OCI-LY7 (cell line): ENCODE measurements at regions not wholly inside any gene's neighbourhood (a gene's known extent, or its start where the extent isn't known, plus 50 kb on each side); places are given as distances from the start of the nearest gene placed in this dataset.

Source experiments
- BruUV-seq: library from RNA; stranded (reverse); fragments of 400-500 nt; replicated peaks from 2 replicates; lab custom pipeline; 2021; lab: Mats Ljungman, UMichigan
- CTCF ChIA-PET: fragments of 300-600 bp; sonication (Branson Sonifier 250); formaldehyde crosslinking; loops from one replicate; lab custom pipeline; 2022; ENCODE audit warnings: antibody characterized with exemption; ENCODE audit not compliant: unreplicated experiment; lab: Charles Lee
- POLR2A ChIA-PET: fragments of 300-600 bp; sonication (Branson Sonifier 250); formaldehyde crosslinking; loops from one replicate; lab custom pipeline; 2022; ENCODE audit warnings: antibody characterized with exemption; lab: Charles Lee
- DNase-seq: peaks from one replicate; pipeline ENCODE4 v3.0.0-alpha.2; 2015; ENCODE audit warnings: low spot score
- H2AFZ ChIP-seq: fragments of 200-600 bp; sonication (generic), shearing (Covaris generic); 2 replicates; pipeline ENCODE4 v1.6.1; 2014; ENCODE audit warnings: mild to moderate bottlenecking, antibody characterized with exemption, low read length, moderate library complexity
- H3K27ac ChIP-seq: fragments of 200-600 bp; sonication (generic); 2 replicates; pipeline ENCODE4 v1.5.1; 2014; ENCODE audit warnings: mixed run types, low read depth, mild to moderate bottlenecking, moderate library complexity, low read length, inconsistent platforms; ENCODE audit not compliant: poor library complexity, severe bottlenecking
- H3K36me3 ChIP-seq: fragments of 200-600 bp; sonication (generic); 2 replicates; pipeline ENCODE4 v1.6.1; 2014; ENCODE audit warnings: mild to moderate bottlenecking, antibody characterized with exemption, low read length, moderate library complexity, mixed read lengths; ENCODE audit not compliant: insufficient read depth
- H3K4me1 ChIP-seq: fragments of 200-600 bp; sonication (generic); 2 replicates; pipeline ENCODE4 v1.5.1; 2014; ENCODE audit warnings: mild to moderate bottlenecking, low read length; ENCODE audit not compliant: insufficient read depth, poor library complexity, severe bottlenecking
- H3K4me2 ChIP-seq: fragments of 200-600 bp; sonication (generic); 2 replicates; pipeline ENCODE4 v1.6.1; 2014; ENCODE audit warnings: mild to moderate bottlenecking, low read length
- H3K4me3 ChIP-seq: fragments of 200-600 bp; sonication (generic); 2 replicates; pipeline ENCODE4 v1.5.1; 2014; ENCODE audit warnings: mild to moderate bottlenecking, low read depth, low read length; ENCODE audit not compliant: poor library complexity, severe bottlenecking
- H3K79me2 ChIP-seq: fragments of 200-600 bp; sonication (generic); 2 replicates; pipeline ENCODE4 v1.6.1; 2016; ENCODE audit warnings: low read depth, mild to moderate bottlenecking, low read length, moderate library complexity, mixed read lengths; ENCODE audit not compliant: insufficient read depth
- H3K9me2 ChIP-seq: fragments of 200-600 bp; sonication (generic); 2 replicates; pipeline ENCODE4 v1.6.1; 2016; ENCODE audit warnings: mild to moderate bottlenecking, low read length, mixed read lengths; ENCODE audit not compliant: insufficient read depth
- H3K9me3 ChIP-seq: fragments of 200-600 bp; sonication (generic); 2 replicates; pipeline ENCODE4 v1.6.1; 2014; ENCODE audit warnings: mild to moderate bottlenecking, mixed run types, low read length, mixed read lengths
- H4K20me1 ChIP-seq: fragments of 200-600 bp; sonication (generic); 2 replicates; pipeline ENCODE4 v1.6.1; 2014; ENCODE audit warnings: mild to moderate bottlenecking, antibody characterized with exemption, low read length, moderate library complexity, mixed read lengths; ENCODE audit not compliant: insufficient read depth
- CTCF ChIP-seq: fragments of 200-600 bp; sonication (generic); conservative IDR thresholded peaks from 2 replicates; pipeline ENCODE4 v1.5.1; 2014; ENCODE audit warnings: mild to moderate bottlenecking, antibody characterized with exemption, low read length, moderate library complexity, mixed read lengths
- EZH2phosphoT487 ChIP-seq: fragments of 200-600 bp; sonication (generic); IDR thresholded peaks from 2 replicates; pipeline ENCODE4 v1.6.1; 2018; ENCODE audit warnings: low read depth, borderline replicate concordance, mild to moderate bottlenecking, mixed run types, antibody characterized with exemption, low read length, moderate library complexity, mixed read lengths
- intact Hi-C: fragments of 100-400 bp; cut with micrococcal nuclease; formaldehyde crosslinking; loops from one replicate; pipeline ENCODE4 v1.10.0; 2022; ENCODE audit not compliant: unreplicated experiment

GRCh38 chr15:95286352-95286880 lies 1044.1 kb upstream of the NR2F2 start:
- ChIA-PET CTCF (no interaction called here), POLR2A (no interaction called here)
- H3K9me3 ChIP-seq: no peaks in the 10 kb centered on the region
- H3K79me2 ChIP-seq: no peaks in the 10 kb centered on the region
- no peak overlapping the region for H3K4me3 ChIP-seq
- no peaks in the 10 kb centered on the region for H4K20me1 ChIP-seq
- no peak overlapping the region for H2AFZ ChIP-seq
- H3K4me2 ChIP-seq: no peak overlapping the region
- TF ChIP-seq CTCF: no peak
- TF ChIP-seq EZH2phosphoT487: no peak
- DNase-seq: no peak
- intact Hi-C loops: no loop called here
- H3K4me1 ChIP-seq: no peaks in the 10 kb centered on the region
- no TSS peak for BruUV-seq
- no peak overlapping the region for H3K27ac ChIP-seq
- no peaks in the 10 kb centered on the region for H3K36me3 ChIP-seq
- no peaks in the 10 kb centered on the region for H3K9me2 ChIP-seq

GRCh38 chr15:95287720-95288103 lies 1042.8 kb upstream of the NR2F2 start:
- Histone ChIP-seq H3K27ac (no peak overlapping the region), H2AFZ (no peak overlapping the region), H3K9me2 (no peaks in the 10 kb centered on the region), H3K79me2 (no peaks in the 10 kb centered on the region), H3K36me3 (no peaks in the 10 kb centered on the region), H3K4me3 (no peak overlapping the region), H3K4me2 (no peak overlapping the region), H4K20me1 (no peaks in the 10 kb centered on the region), H3K4me1 (no peaks in the 10 kb centered on the region), H3K9me3 (no peaks in the 10 kb centered on the region)
- no TSS peak for BruUV-seq
- no peak for DNase-seq
- ChIA-PET POLR2A (interaction anchor here (0.8 to 0.9 kb wide), 3 partner anchors 23 to 1123 kb away, joined by 3 to 5 read pairs (median 5); no protein-coding TSS in a partner anchor), CTCF (no interaction called here)
- intact Hi-C loops: no loop called here
- no peak for TF ChIP-seq CTCF

- no peak for DNase-seq
- Histone ChIP-seq H2AFZ (no peak overlapping the region), H3K4me3 (no peak overlapping the region), H3K79me2 (no peaks in the 10 kb centered on the region), H4K20me1 (no peaks in the 10 kb centered on the region), H3K9me3 (no peaks in the 10 kb centered on the region), H3K4me1 (no peaks in the 10 kb centered on the region), H3K9me2 (no peaks in the 10 kb centered on the region), H3K4me2 (no peak overlapping the region), H3K27ac (no peak overlapping the region), H3K36me3 (no peaks in the 10 kb centered on the region)
- CTCF ChIA-PET: no interaction called here
- POLR2A ChIA-PET: interaction anchor here (0.6 to 0.9 kb wide), 3 partner anchors 15 to 1911 kb away, joined by 3 read pairs; no protein-coding TSS in a partner anchor
- no TSS peak for BruUV-seq
- intact Hi-C loops: no loop called here
- TF ChIP-seq EZH2phosphoT487 (no peak), CTCF (no peak)
Measured at GRCh38 chr15:95288626-95289025, 1041.9 kb upstream of the NR2F2 start.
